DMS114 treated with DMSO at 0.1 percent for 48 hours (cell line): ENCODE measurements at regions not wholly inside any gene's neighbourhood (a gene's known extent, or its start where the extent isn't known, plus 50 kb on each side); places are given as distances from the start of the nearest gene placed in this dataset.
"Not testable (repeated sequence)": the region's sequence is repeated elsewhere in the genome, so short reads cannot be mapped to it uniquely, and the experiment has no call there.

ENCODE experiments used
- DNase-seq: peaks from one replicate; lab custom pipeline; 2025; ENCODE audit not compliant: unreplicated experiment; lab: John Stamatoyannopoulos, UW

- DNase-seq = no peak
Observed at GRCh38 chr5:7269591-7270274, 126.2 kb upstream of the ADCY2 start.

- no peak for DNase-seq
Observed at GRCh38 chr5:7271435-7272084, 124.4 kb upstream of the ADCY2 start.

- no peak for DNase-seq
Observed at GRCh38 chr5:7272408-7272965, 123.5 kb upstream of the ADCY2 start.

GRCh38 chr5:7274203-7274602 is 121.7 kb upstream of the ADCY2 start:
- DNase-seq = no peak

- DNase-seq = not testable (repeated sequence)
Observed at GRCh38 chr5:7289634-7290033, 106.3 kb upstream of the ADCY2 start.

- DNase-seq = not testable (repeated sequence)
Observed at GRCh38 chr5:7297821-7298220, 98.1 kb upstream of the ADCY2 start.

GRCh38 chr5:7299731-7300130 is 96.2 kb upstream of the ADCY2 start:
- DNase-seq = not testable (repeated sequence)

GRCh38 chr5:7305000-7305674 is 90.8 kb upstream of the ADCY2 start:
- DNase-seq = not testable (repeated sequence)

- not testable (repeated sequence) for DNase-seq
Observed at GRCh38 chr5:7306556-7306955, 89.4 kb upstream of the ADCY2 start.

GRCh38 chr5:7307709-7308108 is 88.2 kb upstream of the ADCY2 start:
- DNase-seq = not testable (repeated sequence)

- DNase-seq = not testable (repeated sequence)
Observed at GRCh38 chr5:7309715-7310114, 86.2 kb upstream of the ADCY2 start.

- DNase-seq = not testable (repeated sequence)
Observed at GRCh38 chr5:7310656-7311055, 85.3 kb upstream of the ADCY2 start.

- no peak for DNase-seq
Observed at GRCh38 chr5:7315118-7315517, 80.8 kb upstream of the ADCY2 start.

- no peak for DNase-seq
Observed at GRCh38 chr5:7317751-7318150, 78.2 kb upstream of the ADCY2 start.

GRCh38 chr5:7320701-7321301 is 75.1 kb upstream of the ADCY2 start:
- no peak for DNase-seq

GRCh38 chr5:7321724-7322123 is 74.2 kb upstream of the ADCY2 start:
- no peak for DNase-seq

- DNase-seq = no peak
Observed at GRCh38 chr5:7324919-7325318, 71.0 kb upstream of the ADCY2 start.

GRCh38 chr5:7325975-7326913 is 69.7 kb upstream of the ADCY2 start:
- DNase-seq = no peak

GRCh38 chr5:7329141-7329540 is 66.8 kb upstream of the ADCY2 start:
- DNase-seq = no peak

- no peak for DNase-seq
Observed at GRCh38 chr5:7329712-7330111, 66.2 kb upstream of the ADCY2 start.
